CD4-positive, alpha-beta T cell treated with Interleukin-21 for 1 hour (primary cell): ENCODE measurements at regions not wholly inside any gene's neighbourhood (a gene's known extent, or its start where the extent isn't known, plus 50 kb on each side); places are given as distances from the start of the nearest gene placed in this dataset.
A peak's percentile ranks its signal among the peaks of the same experiment; 100 is the strongest.
"Not testable (repeated sequence)": the region's sequence is repeated elsewhere in the genome, so short reads cannot be mapped to it uniquely, and the experiment has no call there.

Experiments used
- DNase-seq: peaks from one replicate; pipeline ENCODE4 v3.0.0-alpha.2; 2020

DNA sequence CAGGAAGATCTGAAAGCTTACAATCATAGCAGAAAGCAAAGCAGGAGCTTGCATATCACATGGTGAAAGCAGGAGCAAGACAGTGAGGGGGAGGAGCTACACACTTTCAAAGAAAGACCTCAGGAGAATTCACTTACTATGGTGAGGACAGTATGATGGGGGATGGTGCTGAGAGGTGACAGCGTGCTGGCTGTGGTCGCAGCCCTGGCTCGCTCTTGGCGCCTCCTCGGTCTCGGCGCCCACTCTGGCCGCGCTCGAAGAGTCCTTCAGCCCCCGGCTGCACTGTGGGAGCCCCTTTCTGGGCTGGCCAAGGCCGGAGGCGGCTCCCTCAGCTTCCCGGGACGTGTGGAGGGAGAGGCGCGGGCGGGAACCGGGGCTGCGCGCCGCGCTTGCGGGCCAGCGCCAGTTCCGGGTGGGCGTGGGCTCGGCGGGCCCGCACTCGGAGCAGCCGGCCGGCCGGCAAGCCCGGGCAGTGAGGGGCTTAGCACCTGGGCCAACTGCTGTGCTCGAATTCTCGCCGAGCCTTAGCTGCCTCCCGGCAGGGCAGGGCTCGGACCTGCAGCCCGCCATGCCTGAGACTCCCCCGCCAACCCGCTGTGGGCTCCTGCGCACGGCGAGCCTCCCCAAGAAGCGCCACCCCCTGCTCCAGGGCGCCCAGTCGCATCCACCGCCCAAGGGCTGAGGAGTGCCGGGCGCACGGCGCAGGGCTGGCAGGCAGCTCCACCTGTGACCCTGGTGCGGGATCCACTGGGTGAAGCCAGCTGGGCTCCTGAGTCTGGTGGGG, 131.9 kb upstream of the SPATS2L start:
- no peak for DNase-seq

DNA sequence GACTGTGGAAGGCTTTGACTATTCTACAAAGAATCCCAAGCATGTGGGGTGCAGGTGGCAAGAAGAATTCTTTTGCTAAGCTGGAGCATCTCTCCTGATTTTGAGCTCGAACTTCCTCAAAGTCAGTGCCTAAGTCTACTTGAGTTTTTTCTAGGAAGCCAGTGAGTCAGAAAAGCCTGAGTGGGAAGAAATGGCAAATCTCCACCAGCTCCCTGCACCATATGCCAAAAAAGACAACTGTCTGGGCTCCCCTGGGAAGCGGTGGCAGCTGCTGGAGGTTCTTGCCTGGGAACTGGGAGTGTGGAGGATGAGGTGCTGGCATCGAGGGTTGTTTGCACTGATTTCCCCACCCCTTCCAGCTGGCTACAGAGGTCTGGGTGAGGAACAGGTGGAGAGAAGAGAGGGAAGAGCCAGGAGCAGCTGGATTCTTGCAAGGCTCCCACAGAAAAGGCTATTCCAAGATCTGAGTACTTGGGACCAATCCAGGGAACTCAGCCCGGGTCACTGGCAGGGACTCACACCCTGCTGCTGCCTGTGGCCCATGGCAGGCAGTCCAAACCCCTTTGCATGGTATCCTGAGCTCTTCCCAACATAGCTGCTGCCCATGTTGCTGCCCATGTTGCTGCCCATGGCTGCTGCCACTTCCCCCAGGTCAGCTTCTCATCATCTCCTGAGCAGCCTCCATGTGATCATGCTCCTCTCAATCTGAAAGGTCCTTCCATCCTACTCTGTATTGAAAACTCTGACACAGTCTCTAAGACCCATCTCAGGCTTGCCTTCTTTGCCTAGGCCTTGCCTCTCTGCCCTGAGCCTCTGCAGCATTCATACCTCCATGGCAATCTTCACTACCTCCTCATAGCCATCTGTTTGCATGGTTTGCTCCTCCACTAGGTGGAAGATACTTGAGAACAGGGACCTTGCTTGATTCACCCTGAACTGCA, 128.3 kb upstream of the SPATS2L start:
- DNase-seq: no peak

DNA sequence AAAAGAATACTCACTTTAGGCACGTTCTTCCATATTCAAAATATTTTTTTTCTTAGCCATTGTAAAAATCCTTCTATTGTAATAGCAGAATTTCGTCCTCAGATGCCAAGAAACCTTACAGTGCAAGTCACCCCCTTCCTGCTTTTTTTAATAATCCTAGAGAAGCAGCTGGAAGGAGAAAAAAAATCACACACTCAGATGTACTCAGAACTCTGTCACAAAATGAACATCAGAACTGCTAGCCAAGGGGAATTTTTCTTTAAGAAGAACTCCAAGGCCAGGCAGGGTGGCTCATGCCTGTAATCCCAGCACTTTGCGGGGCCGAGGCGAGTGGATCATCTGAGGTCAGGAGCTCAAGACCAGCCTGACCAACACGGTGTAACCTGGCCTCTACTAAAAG, 127.3 kb upstream of the SPATS2L start:
- no peak for DNase-seq

DNA sequence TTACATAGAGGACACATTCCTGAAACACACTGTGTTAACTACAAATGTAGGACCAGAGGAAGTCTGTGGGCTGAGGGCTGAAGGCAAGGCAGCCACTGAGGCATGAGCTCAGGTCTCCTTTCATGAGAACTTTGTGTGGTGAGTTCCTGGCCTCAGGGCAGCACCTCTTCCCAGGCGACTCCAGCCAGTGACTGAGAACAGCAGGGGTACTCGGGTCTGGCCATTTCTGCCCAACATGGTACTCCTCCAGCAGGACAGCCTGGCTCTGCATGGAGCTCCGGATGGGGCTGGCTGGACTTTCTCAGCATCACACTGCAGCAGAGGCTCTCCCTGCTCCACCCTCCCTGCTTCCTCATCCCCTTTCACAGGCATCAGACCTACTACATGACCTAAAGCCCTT, 125.5 kb upstream of the SPATS2L start:
- DNase-seq: no peak

DNA sequence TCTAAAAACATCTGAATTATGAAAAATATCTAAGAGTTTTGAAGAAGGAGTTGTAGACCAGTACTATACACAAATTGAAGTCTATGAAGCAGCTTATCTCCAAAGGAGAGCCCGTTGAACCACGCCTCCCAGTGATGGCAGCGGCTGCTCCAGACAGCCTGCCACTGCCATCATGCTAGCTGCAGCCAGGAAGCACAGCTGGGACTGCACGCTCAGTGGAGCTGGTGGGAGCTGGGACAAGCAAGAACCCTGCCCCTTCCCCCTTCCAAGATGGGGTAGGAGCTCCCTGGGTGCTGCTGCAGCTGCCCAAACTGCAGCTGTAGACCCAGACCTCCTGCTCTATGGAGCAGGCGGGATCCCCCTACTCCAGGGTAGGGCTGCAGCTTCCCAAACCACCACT, 124.7 kb upstream of the SPATS2L start:
- no peak for DNase-seq

DNA sequence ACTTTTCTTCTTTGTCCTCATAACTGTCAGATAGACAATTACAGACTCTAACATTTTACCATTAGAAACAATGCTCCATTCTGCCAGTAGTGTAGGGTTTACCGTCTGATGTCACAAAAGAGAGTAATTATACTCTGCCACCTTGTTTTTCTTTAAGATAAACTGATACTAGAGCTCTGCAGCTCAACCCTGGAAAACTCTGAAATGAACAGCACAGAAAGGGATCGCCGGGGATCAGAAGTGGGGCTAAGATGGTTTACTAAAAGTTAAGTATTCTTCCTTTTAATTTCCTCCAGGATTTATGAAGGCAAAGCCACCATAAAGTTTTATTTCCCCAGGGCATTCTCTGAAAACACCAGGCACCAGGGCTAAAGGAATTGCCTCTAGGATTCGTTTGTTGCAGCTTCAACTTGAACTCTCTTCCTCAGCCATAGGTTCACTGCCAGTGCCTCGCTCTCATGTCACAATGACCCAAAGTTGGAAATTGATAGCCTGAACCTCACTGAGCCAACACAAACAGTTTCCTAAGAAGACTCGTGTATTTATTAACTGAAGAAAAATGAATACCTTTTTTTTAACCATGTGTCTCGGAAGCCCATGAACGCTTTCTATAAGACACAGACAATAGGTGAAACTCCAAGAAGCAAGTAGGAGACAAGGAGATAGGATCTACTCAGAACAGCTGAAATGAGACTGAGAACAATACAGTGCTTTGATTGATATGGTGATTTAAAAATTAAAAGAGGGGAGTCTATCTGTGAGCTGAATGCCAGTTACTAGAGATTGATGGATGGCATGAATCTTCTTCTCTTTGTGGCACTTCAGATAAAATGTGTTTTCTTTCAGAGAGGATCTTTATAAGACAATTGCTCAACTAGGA, 121.5 kb upstream of the SPATS2L start:
- DNase-seq: no peak

DNA sequence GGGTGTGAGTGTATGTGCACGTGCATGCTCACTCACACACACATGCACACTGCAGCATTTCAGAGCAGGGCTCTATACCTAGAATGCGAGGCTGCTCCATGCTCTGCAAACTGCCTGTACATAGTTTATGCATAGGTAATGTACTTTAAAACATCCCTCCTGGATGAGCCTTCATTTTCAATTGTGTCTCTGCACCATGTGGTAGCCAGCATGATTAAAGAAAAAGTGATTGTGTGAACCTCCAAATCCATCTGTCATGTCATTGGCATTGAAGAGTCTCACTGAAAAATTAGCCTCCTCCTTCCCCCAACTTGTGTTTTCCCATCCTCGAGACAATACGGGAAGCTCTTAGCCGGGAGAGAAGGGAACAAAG, 120.9 kb upstream of the SPATS2L start:
- no peak for DNase-seq

DNA sequence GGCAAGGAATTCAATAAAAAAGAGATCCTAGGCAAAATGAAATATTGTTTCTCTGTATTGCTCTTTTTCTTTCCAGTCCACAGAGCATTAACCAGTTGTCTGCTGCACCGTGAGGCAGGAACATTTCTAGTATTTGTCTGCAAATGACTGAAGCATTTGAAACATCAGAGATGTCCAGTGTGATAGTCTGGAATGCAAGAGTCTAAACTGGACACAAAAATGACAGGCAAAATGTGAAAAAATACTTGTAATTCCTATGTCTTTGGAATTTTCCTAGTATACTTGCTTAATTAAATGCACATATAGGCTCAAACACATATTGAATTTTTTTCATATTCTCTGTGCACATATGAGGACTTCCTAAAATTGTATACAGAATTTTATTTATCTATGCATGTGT, 120.5 kb upstream of the SPATS2L start:
- DNase-seq: no peak

DNA sequence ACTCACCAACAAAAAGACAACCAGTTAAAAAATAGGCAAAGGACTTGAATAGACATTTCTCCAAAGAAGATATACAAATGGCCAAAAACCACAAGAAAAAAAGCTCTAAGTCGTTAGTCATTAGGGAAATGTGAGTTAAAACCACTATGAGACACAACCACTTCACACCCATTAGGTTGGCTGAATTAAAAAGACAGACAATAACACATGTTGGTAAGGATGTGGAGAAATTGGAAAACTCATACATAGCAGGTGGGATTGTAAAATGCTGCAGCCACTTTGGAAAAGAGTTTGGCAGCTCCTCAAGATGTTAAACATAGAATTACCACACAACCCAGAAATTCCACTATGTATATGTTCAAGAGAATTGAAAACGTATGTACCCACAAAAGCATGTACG, 117.6 kb upstream of the SPATS2L start:
- DNase-seq: no peak

DNA sequence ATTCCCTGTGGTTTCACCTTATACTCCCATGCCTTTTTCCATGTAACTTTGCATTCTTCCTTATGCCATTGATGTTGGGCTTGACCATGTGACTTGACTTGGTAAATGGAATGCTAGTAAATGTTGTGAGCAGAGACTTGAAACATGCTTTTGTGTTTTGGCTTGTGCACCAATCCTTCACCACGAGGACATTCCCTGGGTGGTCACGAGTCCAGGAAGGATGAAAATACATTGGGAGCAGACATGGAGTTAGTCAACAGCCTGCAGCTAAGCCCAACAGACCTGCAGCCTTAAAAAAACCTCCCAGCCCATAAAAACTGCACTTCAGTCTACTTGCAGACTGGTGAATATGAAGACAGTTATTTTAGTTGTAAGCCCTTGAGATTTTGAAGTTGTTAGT, 116.5 kb upstream of the SPATS2L start:
- DNase-seq: no peak

DNA sequence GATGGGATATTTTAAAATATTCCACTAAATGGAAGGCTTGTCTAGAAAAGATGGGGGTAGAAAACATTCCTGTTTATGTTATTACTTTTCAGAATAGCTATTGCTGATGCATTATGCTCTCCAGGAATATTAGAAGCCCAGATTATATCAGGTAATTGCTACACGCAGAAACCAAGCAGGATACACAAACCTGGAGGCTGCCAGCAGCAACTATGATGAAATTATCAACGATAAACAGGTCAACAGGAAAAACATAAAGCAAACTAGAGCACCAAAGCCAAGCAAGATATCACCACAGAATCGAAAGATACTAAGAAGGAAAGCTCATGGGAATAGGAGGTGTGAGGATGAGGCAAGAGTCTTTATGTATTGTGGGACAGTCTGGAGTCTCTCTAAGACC, 113.2 kb upstream of the SPATS2L start:
- no peak for DNase-seq

DNA sequence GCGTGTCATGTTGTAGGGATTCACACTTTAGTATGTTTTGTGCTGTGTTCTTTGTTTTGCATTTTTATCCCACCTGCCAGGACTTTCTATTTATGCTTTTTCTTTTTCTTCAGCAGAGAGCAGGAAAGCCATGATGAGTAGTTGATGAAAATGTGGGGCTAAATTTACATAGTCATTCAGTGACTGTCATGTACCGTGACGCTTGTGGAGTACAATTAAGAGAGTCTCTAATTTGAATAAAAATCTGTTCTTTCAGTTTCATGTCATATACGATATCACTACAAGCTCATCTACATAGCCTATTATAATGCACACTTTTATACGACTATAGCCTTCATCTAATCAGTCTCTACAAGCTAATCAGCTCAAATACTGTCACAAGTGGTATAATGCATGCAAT, 112.7 kb upstream of the SPATS2L start:
- no peak for DNase-seq

DNA sequence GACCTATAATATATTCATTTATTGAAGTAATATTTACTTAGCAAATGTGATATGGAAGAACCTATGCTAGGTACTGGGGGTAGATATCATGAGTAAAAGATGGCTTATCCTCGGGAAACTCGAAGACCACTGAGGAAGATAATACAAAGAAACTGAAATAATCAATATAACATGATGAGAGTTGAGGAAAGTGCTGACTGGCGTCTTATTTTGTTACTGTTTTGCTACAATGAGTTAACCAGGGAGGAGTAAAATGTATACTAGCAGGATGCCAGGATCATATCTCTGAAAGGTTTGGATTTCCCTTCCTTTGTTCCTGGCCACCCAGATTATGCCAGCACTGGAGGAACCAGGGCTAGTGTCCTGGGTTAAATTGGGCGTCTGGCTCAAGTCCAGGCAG, 111.7 kb upstream of the SPATS2L start:
- DNase-seq: no peak

DNA sequence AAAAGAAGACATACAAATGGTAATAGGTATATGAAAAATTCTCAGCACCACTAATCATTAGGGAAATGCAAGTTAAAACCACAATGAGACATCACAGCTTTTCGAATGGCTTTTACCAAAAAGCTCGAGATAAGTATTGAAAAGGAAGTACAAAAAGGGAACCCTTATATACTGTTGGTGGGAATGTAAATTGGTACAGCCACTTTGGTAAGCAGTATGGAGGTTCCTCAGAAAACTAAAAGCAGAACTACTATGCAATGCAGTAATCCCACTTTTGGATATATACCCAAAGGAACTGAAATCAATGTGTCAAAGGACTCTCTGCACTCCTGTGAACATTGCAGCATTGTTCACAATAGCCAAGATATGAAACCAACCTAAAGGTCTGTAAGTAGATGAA, 107.5 kb upstream of the SPATS2L start:
- DNase-seq: peak; percentile 5

DNA sequence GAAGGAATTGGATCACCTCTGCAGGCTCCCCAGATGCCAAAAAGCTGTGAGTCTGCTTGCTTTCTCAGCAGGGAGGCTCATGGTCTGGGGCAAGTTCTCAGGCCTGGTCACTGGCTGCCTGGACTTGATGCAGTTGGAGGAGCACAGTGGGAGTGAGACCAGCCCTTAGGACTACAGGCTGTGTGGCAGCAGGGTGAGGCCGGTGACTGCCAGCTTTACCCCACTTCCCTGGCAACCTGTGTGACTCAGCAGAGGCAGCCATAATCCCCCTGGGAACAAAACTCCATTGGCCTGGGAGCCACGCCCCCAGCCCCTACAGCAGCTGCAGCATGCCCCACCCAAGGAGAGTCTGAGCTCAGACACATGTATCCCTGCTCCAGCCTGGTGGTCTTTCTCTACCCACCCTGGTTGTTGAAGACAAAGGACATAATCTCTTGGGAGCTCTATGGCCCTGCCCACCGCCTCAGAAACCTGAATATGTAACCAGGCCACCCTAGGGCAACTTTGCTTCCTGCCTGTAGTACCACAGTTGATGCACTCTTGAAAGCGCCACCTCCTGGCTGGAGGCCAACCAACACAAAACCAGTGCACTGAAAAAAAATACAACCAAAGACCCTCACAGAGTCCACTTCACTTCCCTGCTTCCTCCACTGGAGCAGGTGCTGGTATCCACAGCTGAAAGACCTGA, 106.8 kb upstream of the SPATS2L start:
- DNase-seq: no peak

DNA sequence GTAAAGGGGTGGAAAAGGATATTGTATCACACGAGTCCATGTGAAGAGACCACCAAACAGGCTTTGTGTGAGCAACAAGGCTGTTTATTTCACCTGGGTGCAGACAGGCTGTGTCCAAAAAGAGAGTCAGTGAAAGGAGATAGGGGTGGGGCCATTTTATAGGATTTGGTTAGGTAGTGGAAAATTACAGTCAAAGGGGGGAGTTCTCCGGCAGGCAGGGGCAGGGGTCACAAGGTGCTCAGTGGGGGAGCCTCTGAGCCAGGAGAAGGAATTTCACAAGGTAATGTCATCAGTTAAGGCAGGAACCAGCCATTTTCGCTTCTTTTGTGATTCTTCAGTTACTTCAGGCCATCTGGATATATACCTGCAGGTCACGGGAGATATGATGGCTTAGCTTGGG, 104.7 kb upstream of the SPATS2L start:
- DNase-seq: not testable (repeated sequence)

DNA sequence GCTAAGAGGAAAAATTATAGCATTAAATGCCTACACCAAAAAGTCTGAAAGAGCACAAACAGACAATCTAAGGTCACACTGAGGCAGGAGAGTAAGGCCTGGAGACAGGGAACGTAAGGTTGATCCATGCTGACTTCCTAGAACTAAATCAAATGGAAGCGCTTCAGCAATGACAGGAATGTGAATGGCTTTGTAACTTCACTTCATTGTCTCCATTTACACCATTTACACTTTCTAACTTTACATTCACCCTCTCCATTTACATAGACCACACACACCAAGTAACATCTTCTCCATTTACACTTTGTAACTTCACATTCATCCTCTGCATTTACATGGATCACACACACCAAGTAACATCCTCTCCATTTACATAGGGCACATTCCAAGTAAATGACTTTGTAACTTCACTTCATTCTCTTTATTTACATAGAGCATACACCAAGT, 103.1 kb upstream of the SPATS2L start:
- DNase-seq: no peak

DNA sequence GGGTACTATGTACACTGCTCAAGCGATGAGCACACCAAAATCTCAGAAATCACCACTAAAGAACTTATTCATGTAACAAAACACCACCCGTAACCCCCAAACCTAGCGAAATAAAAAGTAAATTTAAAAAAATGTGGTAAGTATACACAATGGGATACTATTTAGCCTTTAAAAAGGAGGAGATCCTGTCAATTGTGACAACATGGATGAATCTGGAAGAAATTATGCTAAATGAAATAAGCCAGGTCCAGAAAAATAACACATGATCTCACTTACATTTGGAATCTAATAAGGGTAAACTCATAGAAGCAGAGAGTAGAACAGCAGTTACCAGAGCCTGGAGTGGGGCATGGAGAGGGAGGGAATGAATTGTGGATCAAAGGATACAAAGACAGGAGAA, 98.5 kb upstream of the SPATS2L start:
- DNase-seq: no peak

DNA sequence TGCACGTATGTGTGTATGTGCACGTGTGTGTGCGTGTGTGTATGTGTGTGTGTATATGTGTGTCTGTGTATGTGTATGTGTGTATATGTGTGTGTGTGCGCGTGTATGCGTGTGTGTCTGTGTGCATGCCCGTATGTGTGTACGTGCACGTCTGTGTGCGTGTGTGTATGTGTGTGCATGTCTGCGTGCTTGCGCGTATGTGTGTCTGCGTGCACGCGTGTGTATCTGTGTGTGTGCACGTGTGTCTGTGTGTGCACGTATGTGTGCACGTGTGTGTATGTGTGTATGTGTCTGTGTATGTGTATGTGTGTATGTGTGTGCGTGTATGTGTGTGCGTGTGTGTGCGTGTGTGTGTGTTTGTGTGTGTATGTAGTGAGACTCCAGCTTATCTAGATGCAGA, 97.5 kb upstream of the SPATS2L start:
- no peak for DNase-seq

DNA sequence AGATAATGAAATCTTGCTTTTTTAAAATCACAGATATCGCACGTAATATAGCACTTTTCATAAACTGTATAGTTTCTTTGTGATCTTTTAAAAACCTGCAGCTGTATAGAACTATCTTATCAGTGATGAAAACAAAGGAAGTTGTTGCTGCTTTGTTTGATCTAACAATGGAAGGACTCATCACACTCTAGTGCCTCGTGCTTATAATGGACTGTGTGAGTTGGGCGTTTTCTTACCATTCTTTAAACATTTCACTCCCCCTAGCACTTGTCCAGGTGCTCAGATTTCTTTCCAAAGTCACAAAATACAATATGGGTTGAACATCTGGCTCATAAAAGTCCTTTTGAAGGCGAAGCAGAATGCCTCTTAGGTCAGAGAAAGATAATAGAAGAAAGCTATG, 94.8 kb upstream of the SPATS2L start:
- DNase-seq: no peak

DNA sequence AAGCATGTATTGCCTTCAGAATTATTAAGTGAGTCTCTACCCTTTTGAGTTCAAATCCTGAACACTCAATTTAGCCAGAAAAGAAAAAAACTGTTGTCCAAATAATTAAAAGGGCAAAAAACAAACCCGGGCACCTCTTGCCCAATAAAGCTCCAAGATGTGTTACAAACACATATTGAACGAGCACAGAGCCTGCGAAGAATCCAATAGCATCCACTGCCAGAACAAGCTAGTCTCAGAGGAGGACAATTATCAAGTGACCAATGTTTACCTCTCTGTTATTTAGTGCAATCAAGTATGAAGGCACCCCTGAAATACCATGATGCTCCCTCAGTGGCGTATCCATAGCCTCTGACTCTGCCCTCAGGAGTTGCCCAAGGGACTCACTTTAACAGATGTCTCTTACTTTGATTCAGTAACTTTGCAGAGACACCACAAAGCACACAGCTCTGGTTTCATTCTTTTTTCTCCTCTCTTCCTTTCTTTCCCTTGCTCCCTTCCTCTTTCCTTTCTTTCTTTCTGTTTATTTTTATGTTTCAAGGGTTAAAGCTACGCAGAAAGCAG, 93.5 kb upstream of the SPATS2L start:
- DNase-seq: no peak

DNA sequence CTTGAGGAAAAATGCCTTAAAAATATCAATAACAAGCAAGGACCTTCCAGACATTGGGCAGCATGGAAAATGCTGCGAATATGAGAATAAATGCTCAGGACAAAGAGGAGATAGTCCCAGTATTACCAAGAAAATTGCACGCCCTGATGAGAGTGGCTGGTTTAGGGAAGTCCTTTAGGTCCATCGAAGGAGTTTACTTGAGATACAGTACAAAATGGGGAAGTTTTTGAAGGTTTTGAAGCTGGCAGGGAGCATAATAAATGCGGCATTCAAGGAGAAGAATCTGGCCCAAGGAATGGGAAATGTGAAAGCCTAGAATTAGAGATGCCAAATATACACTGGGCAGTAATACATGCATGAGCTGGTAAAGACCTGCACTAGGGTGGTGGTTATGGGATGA, 90.2 kb upstream of the SPATS2L start:
- DNase-seq: no peak
